ENCODE measurements at regions not wholly inside any gene's neighbourhood (a gene's known extent, or its start where the extent isn't known, plus 50 kb on each side); places are given as distances from the start of the nearest gene placed in this dataset.

- no peak for DNase-seq (ENCODE audit: low read depth)
- no peak overlapping the region for H3K4me3 ChIP-seq (ENCODE audit: low read depth, low read length)
- TF ChIP-seq CTCF (IDR thresholded peaks at IDR 0.05; ENCODE audit: insufficient read depth, low read depth, low read length): no peak
These were observed 352.6 kb downstream of the OSTF1 start for GRCh38 chr9:75440914-75441313.

- no peak for TF ChIP-seq CTCF (IDR thresholded peaks at IDR 0.05; ENCODE audit: insufficient read depth, low read depth, low read length)
- no peak for DNase-seq (ENCODE audit: low read depth)
- H3K4me3 ChIP-seq (ENCODE audit: low read depth, low read length): no peak overlapping the region
These were observed 356.8 kb downstream of the OSTF1 start for GRCh38 chr9:75445144-75445543.

GRCh38 chr9:75447281-75447680 is 359.0 kb downstream of the OSTF1 start:
- no peak for TF ChIP-seq CTCF (IDR thresholded peaks at IDR 0.05; ENCODE audit: insufficient read depth, low read depth, low read length)
- DNase-seq (ENCODE audit: low read depth): no peak
- H3K4me3 ChIP-seq (ENCODE audit: low read depth, low read length): no peak overlapping the region

GRCh38 chr9:75448281-75448680 is 360.0 kb downstream of the OSTF1 start:
- no peak overlapping the region for H3K4me3 ChIP-seq (ENCODE audit: low read depth, low read length)
- DNase-seq (ENCODE audit: low read depth): peak; percentile 3
- TF ChIP-seq CTCF (IDR thresholded peaks at IDR 0.05; ENCODE audit: insufficient read depth, low read depth, low read length): no peak

GRCh38 chr9:75448955-75449354 is 360.6 kb downstream of the OSTF1 start:
- no peak for DNase-seq (ENCODE audit: low read depth)
- no peak overlapping the region for H3K4me3 ChIP-seq (ENCODE audit: low read depth, low read length)
- no peak for TF ChIP-seq CTCF (IDR thresholded peaks at IDR 0.05; ENCODE audit: insufficient read depth, low read depth, low read length)

- TF ChIP-seq CTCF (IDR thresholded peaks at IDR 0.05; ENCODE audit: insufficient read depth, low read depth, low read length): no peak
- DNase-seq (ENCODE audit: low read depth): no peak
- H3K4me3 ChIP-seq (ENCODE audit: low read depth, low read length): no peak overlapping the region
These were observed 362.7 kb downstream of the OSTF1 start for GRCh38 chr9:75451045-75451444.

GRCh38 chr9:75451505-75451904 is 363.2 kb downstream of the OSTF1 start:
- DNase-seq (ENCODE audit: low read depth): peak; percentile 20
- no peak for TF ChIP-seq CTCF (IDR thresholded peaks at IDR 0.05; ENCODE audit: insufficient read depth, low read depth, low read length)
- no peak overlapping the region for H3K4me3 ChIP-seq (ENCODE audit: low read depth, low read length)

All from fibroblast of villous mesenchyme (primary cell).